ENCODE measurements at regions not wholly inside any gene's neighbourhood (a gene's known extent, or its start where the extent isn't known, plus 50 kb on each side); places are given as distances from the start of the nearest gene placed in this dataset.
A peak's percentile ranks its signal among the peaks of the same experiment; 100 is the strongest.

- Histone ChIP-seq H3K4me2 (ENCODE audit: low read depth, low read length) (no peak overlapping the region), H3K18ac (ENCODE audit: low read depth, low read length) (peak overlapping the region; percentile 85), H4K5ac (ENCODE audit: low read depth, low read length) (peak overlapping the region; percentile 1; the same call in 1 of the 2 replicates), H2BK120ac (ENCODE audit: low read depth, low read length) (peak overlapping the region; percentile 61), H3K36me3 (ENCODE audit: control insufficient read depth, insufficient read depth, low read length) (no peaks in the 10 kb centered on the region), H3K27me3 (ENCODE audit: control insufficient read depth, insufficient read depth, low read length) (peaks cover 7% of the 10 kb centered on the region; the same call in 1 of the 2 replicates), H3K4me1 (ENCODE audit: control insufficient read depth, insufficient read depth, low read length) (peaks cover 11% of the 10 kb centered on the region; the same call in 1 of the 2 replicates), H2AK5ac (ENCODE audit: low read depth, low read length) (peak overlapping the region; percentile 84; the same call in 1 of the 2 replicates), H3K56ac (ENCODE audit: extremely low read depth, insufficient read depth, low read length) (no peak overlapping the region), H3K4ac (ENCODE audit: low read depth, low read length) (peak overlapping the region; percentile 14), H2BK15ac (ENCODE audit: low read depth, low read length) (peak overlapping the region; percentile 44; the same call in 1 of the 3 replicates), H3K79me1 (ENCODE audit: low read depth in 1 of 2, low read length in 2 of 2) (no peaks in the 10 kb centered on the region; a peak in 1 of 4 replicates), H3K9me1 (ENCODE audit: insufficient read depth, low read length) (no peaks in the 10 kb centered on the region), H3K23ac (ENCODE audit: low read depth, low read length) (no peak overlapping the region), H3K4me3 (ENCODE audit: insufficient read depth, low read depth, low read length) (no peak overlapping the region), H2AFZ (replicated peaks; ENCODE audit: low read length, poor library complexity) (peak overlapping the region; percentile 76), H3K14ac (replicated peaks; ENCODE audit: low read depth, low read length) (peak overlapping the region; percentile 72; the same call in 1 of the 2 replicates), H3K27ac (ENCODE audit: insufficient read depth, low read length) (peak overlapping the region; percentile 21; the same call in 1 of the 2 replicates), H4K91ac (ENCODE audit: insufficient read depth, low read depth, low read length) (peak overlapping the region; percentile 63; the same call in 1 of the 2 replicates), H3K9me3 (ENCODE audit: control insufficient read depth, insufficient read depth, low read length) (no peaks in the 10 kb centered on the region), H4K20me1 (ENCODE audit: insufficient read depth, low read length) (no peaks in the 10 kb centered on the region; the same call in 1 of the 2 replicates), H4K8ac (ENCODE audit: low read depth in 2 of 2, low read length in 2 of 2) (no peak overlapping the region), H2AK9ac (replicated peaks; ENCODE audit: low read depth, low read length, poor library complexity) (peak overlapping the region; percentile 58), H3K9ac (ENCODE audit: low read depth, low read length) (no peak overlapping the region), H2BK20ac (ENCODE audit: low read depth, low read length) (peak overlapping the region; percentile 54; the same call in 1 of the 2 replicates), H2BK5ac (ENCODE audit: low read depth, low read length, poor library complexity, severe bottlenecking) (no peak overlapping the region)
- in situ Hi-C loops (cut with MboI; ENCODE audit: low sequenced_read_pairs) = no loop called here
- intact Hi-C loops (cut with micrococcal nuclease) = no loop called here
- TF ChIP-seq NFE2L2 (IDR thresholded peaks at IDR 0.05; ENCODE audit: low read depth, low read length) = no peak
- no peak for TF ChIP-seq CTCF (conservative IDR thresholded peaks at IDR 0.05; ENCODE audit: low read depth, low read length)
- no peak for TF ChIP-seq FOS (IDR thresholded peaks at IDR 0.05; ENCODE audit: low read depth, low read length)
- TF ChIP-seq POLR2A (IDR thresholded peaks at IDR 0.05; ENCODE audit: low read depth, low read length) = no peak
- TF ChIP-seq BHLHE40 (IDR thresholded peaks at IDR 0.05; ENCODE audit: low read depth, low read length) = no peak
- TF ChIP-seq CEBPB (IDR thresholded peaks at IDR 0.05; ENCODE audit: low read depth, low read length) = no peak
- no peak for DNase-seq
- ChIA-PET POLR2A (ENCODE audit: unreplicated experiment) (no interaction called here), CTCF (interaction anchor here (0.6 kb wide), 1 partner anchor 1063 kb away, joined by 3 read pairs; no protein-coding TSS in a partner anchor)
- no TSS peak for BruUV-seq (replicated peaks)
- dilution Hi-C loops (cut with HindIII; ENCODE audit: low sequenced_read_pairs, unreplicated experiment) = no loop called here
- 40% methylated on average over 1 of the region's 11 CpGs; no CpG with 5 or more reads in 1 of the 2 experiments for WGBS, 2 experiments (ENCODE audit: extremely low coverage in 2 of 2, insufficient read length in 1 of 2)
- ATAC-seq (ENCODE audit: low read depth) = no peak
Observed at GRCh38 chr18:24831871-24832665, 371.6 kb downstream of the HRH4 start.
